Activated CD4-positive, alpha-beta T cell treated with anti-CD3 and anti-CD28 coated beads, Interleukin-2, amount 10 ng/mL, durations not matched to agents 7 days and 5 days (primary cell): ENCODE measurements at regions not wholly inside any gene's neighbourhood (a gene's known extent, or its start where the extent isn't known, plus 50 kb on each side); places are given as distances from the start of the nearest gene placed in this dataset.
A peak's percentile ranks its signal among the peaks of the same experiment; 100 is the strongest.

Experiments
- CTCF ChIA-PET: fragments of 350-600 bp; sonication (Branson Sonifier 250); formaldehyde crosslinking; loops from one replicate; lab custom pipeline; 2021; ENCODE audit warnings: antibody characterized with exemption; lab: Charles Lee
- POLR2A ChIA-PET: fragments of 350-600 bp; sonication (Branson Sonifier 250); formaldehyde crosslinking; loops from one replicate; lab custom pipeline; 2021; ENCODE audit warnings: antibody characterized with exemption; lab: Charles Lee
- DNase-seq: peaks from one replicate; pipeline ENCODE4 v3.0.0-alpha.2; 2020
- H3K27ac Mint-ChIP-seq: one replicate; pipeline ENCODE4 v1.8.0; 2021; ENCODE audit warnings: mild to moderate bottlenecking, moderate library complexity, mixed read lengths
- H3K27me3 Mint-ChIP-seq: one replicate; pipeline ENCODE4 v1.8.0; 2021; ENCODE audit warnings: mixed read lengths
- H3K36me3 Mint-ChIP-seq: one replicate; pipeline ENCODE4 v1.8.0; 2021; ENCODE audit warnings: low read depth, mixed read lengths
- H3K4me1 Mint-ChIP-seq: one replicate; pipeline ENCODE4 v1.8.0; 2021; ENCODE audit warnings: mixed read lengths
- H3K4me3 Mint-ChIP-seq: one replicate; pipeline ENCODE4 v1.8.0; 2021; ENCODE audit warnings: mild to moderate bottlenecking, moderate library complexity, mixed read lengths
- H3K9me3 Mint-ChIP-seq: one replicate; pipeline ENCODE4 v1.8.0; 2021; ENCODE audit warnings: mixed read lengths

GRCh38 chr16:72517154-72517553 lies 345.2 kb upstream of the PMFBP1 start:
- peaks cover 4% of the 10 kb centered on the region for H3K36me3 Mint-ChIP-seq
- no peak overlapping the region for H3K4me3 Mint-ChIP-seq
- H3K27ac Mint-ChIP-seq = no peak overlapping the region
- no peaks in the 10 kb centered on the region for H3K4me1 Mint-ChIP-seq
- H3K27me3 Mint-ChIP-seq = no peaks in the 10 kb centered on the region
- ChIA-PET CTCF (no interaction called here), POLR2A (no interaction called here)
- no peak for DNase-seq
- H3K9me3 Mint-ChIP-seq = peaks cover 5% of the 10 kb centered on the region

GRCh38 chr16:72511171-72511570 lies 339.2 kb upstream of the PMFBP1 start:
- Mint-ChIP-seq H3K9me3 (no peaks in the 10 kb centered on the region), H3K4me1 (no peaks in the 10 kb centered on the region), H3K27me3 (no peaks in the 10 kb centered on the region), H3K4me3 (no peak overlapping the region), H3K27ac (no peak overlapping the region), H3K36me3 (no peaks in the 10 kb centered on the region)
- POLR2A ChIA-PET = no interaction called here
- no peak for DNase-seq
- CTCF ChIA-PET = interaction anchor here (0.6 kb wide), 1 partner anchor 313 kb away, joined by 3 read pairs; no protein-coding TSS in a partner anchor

- Mint-ChIP-seq H3K9me3 (no peaks in the 10 kb centered on the region), H3K4me3 (no peak overlapping the region), H3K4me1 (no peaks in the 10 kb centered on the region), H3K27me3 (no peaks in the 10 kb centered on the region), H3K27ac (no peak overlapping the region), H3K36me3 (no peaks in the 10 kb centered on the region)
- no peak for DNase-seq
- POLR2A ChIA-PET = no interaction called here
- CTCF ChIA-PET = no interaction called here
Measured at GRCh38 chr16:72508191-72508590, 336.2 kb upstream of the PMFBP1 start.

- ChIA-PET POLR2A (no interaction called here), CTCF (interaction anchor here (1.4 kb wide), 1 partner anchor 17 kb away, joined by 3 read pairs; no protein-coding TSS in a partner anchor)
- no peak for DNase-seq
- Mint-ChIP-seq H3K9me3 (no peaks in the 10 kb centered on the region), H3K27ac (no peak overlapping the region), H3K27me3 (no peaks in the 10 kb centered on the region), H3K4me3 (no peak overlapping the region), H3K36me3 (no peaks in the 10 kb centered on the region), H3K4me1 (peaks cover 5% of the 10 kb centered on the region)
Measured at GRCh38 chr16:72502594-72503005, 330.6 kb upstream of the PMFBP1 start.

GRCh38 chr16:72501739-72502593 lies 330.0 kb upstream of the PMFBP1 start:
- no peak overlapping the region for H3K4me3 Mint-ChIP-seq
- no peaks in the 10 kb centered on the region for H3K36me3 Mint-ChIP-seq
- H3K27ac Mint-ChIP-seq = no peak overlapping the region
- no peaks in the 10 kb centered on the region for H3K9me3 Mint-ChIP-seq
- ChIA-PET POLR2A (no interaction called here), CTCF (interaction anchor here (1.4 to 1.8 kb wide), 2 partner anchors 10 to 17 kb away, joined by 3 to 5 read pairs; no protein-coding TSS in a partner anchor)
- H3K27me3 Mint-ChIP-seq = no peaks in the 10 kb centered on the region
- DNase-seq = peak; percentile 47
- peaks cover 5% of the 10 kb centered on the region for H3K4me1 Mint-ChIP-seq

- H3K4me3 Mint-ChIP-seq = no peak overlapping the region
- H3K27me3 Mint-ChIP-seq = no peaks in the 10 kb centered on the region
- H3K36me3 Mint-ChIP-seq = no peaks in the 10 kb centered on the region
- peaks cover 5% of the 10 kb centered on the region for H3K4me1 Mint-ChIP-seq
- CTCF ChIA-PET = interaction anchor here (1.8 kb wide), 1 partner anchor 8 kb away, joined by 5 read pairs; no protein-coding TSS in a partner anchor
- DNase-seq = no peak
- H3K9me3 Mint-ChIP-seq = no peaks in the 10 kb centered on the region
- H3K27ac Mint-ChIP-seq = no peak overlapping the region
- POLR2A ChIA-PET = no interaction called here
Measured at GRCh38 chr16:72500545-72500944, 328.6 kb upstream of the PMFBP1 start.

- Mint-ChIP-seq H3K4me3 (no peak overlapping the region), H3K9me3 (no peaks in the 10 kb centered on the region), H3K27ac (no peak overlapping the region), H3K27me3 (peaks cover 1% of the 10 kb centered on the region), H3K36me3 (no peaks in the 10 kb centered on the region), H3K4me1 (no peaks in the 10 kb centered on the region)
- CTCF ChIA-PET = no interaction called here
- DNase-seq = no peak
- POLR2A ChIA-PET = no interaction called here
Measured at GRCh38 chr16:72493716-72494415, 321.9 kb upstream of the PMFBP1 start.

GRCh38 chr16:72487283-72487682 lies 315.3 kb upstream of the PMFBP1 start:
- H3K9me3 Mint-ChIP-seq = no peaks in the 10 kb centered on the region
- POLR2A ChIA-PET = no interaction called here
- peaks cover 1% of the 10 kb centered on the region for H3K27me3 Mint-ChIP-seq
- H3K27ac Mint-ChIP-seq = no peak overlapping the region
- H3K36me3 Mint-ChIP-seq = no peaks in the 10 kb centered on the region
- no peak overlapping the region for H3K4me3 Mint-ChIP-seq
- CTCF ChIA-PET = no interaction called here
- DNase-seq = no peak
- peaks cover 6% of the 10 kb centered on the region for H3K4me1 Mint-ChIP-seq

- Mint-ChIP-seq H3K9me3 (no peaks in the 10 kb centered on the region), H3K36me3 (no peaks in the 10 kb centered on the region), H3K27me3 (no peaks in the 10 kb centered on the region), H3K4me3 (no peak overlapping the region), H3K4me1 (peaks cover 21% of the 10 kb centered on the region), H3K27ac (no peak overlapping the region)
- CTCF ChIA-PET = no interaction called here
- DNase-seq = no peak
- POLR2A ChIA-PET = interaction anchor here (0.7 kb wide), 1 partner anchor 83 kb away, joined by 4 read pairs; no protein-coding TSS in a partner anchor
Measured at GRCh38 chr16:72482695-72483094, 310.7 kb upstream of the PMFBP1 start.

- H3K4me3 Mint-ChIP-seq = no peak overlapping the region
- POLR2A ChIA-PET = no interaction called here
Measured at GRCh38 chr16:72481419-72481818, 309.5 kb upstream of the PMFBP1 start.

GRCh38 chr16:72480911-72481310 lies 309.0 kb upstream of the PMFBP1 start:
- Mint-ChIP-seq H3K4me1 (peaks cover 21% of the 10 kb centered on the region), H3K9me3 (no peaks in the 10 kb centered on the region), H3K27ac (no peak overlapping the region), H3K4me3 (no peak overlapping the region), H3K27me3 (no peaks in the 10 kb centered on the region), H3K36me3 (no peaks in the 10 kb centered on the region)
- CTCF ChIA-PET = no interaction called here
- POLR2A ChIA-PET = no interaction called here
- no peak for DNase-seq

More at GRCh38 chr16:72481419-72481818, 309.5 kb upstream of the PMFBP1 start:
- peaks cover 21% of the 10 kb centered on the region for H3K4me1 Mint-ChIP-seq
- H3K27ac Mint-ChIP-seq = no peak overlapping the region
- no peaks in the 10 kb centered on the region for H3K9me3 Mint-ChIP-seq
- no peaks in the 10 kb centered on the region for H3K36me3 Mint-ChIP-seq
- CTCF ChIA-PET = interaction anchor here (0.6 to 0.9 kb wide), 2 partner anchors 8 to 124 kb away, joined by 3 to 4 read pairs; no protein-coding TSS in a partner anchor
- H3K27me3 Mint-ChIP-seq = no peaks in the 10 kb centered on the region
- DNase-seq = no peak

GRCh38 chr16:72475688-72476087 lies 303.7 kb upstream of the PMFBP1 start:
- Mint-ChIP-seq H3K9me3 (no peaks in the 10 kb centered on the region), H3K4me1 (peaks cover 12% of the 10 kb centered on the region), H3K4me3 (no peak overlapping the region), H3K36me3 (no peaks in the 10 kb centered on the region), H3K27me3 (no peaks in the 10 kb centered on the region), H3K27ac (no peak overlapping the region)
- ChIA-PET POLR2A (no interaction called here), CTCF (no interaction called here)
- DNase-seq = no peak

GRCh38 chr16:72474501-72475123 lies 302.7 kb upstream of the PMFBP1 start:
- no peaks in the 10 kb centered on the region for H3K36me3 Mint-ChIP-seq
- peaks cover 9% of the 10 kb centered on the region for H3K4me1 Mint-ChIP-seq
- POLR2A ChIA-PET = no interaction called here
- no peak overlapping the region for H3K4me3 Mint-ChIP-seq
- DNase-seq = no peak
- CTCF ChIA-PET = no interaction called here
- H3K9me3 Mint-ChIP-seq = no peaks in the 10 kb centered on the region
- no peaks in the 10 kb centered on the region for H3K27me3 Mint-ChIP-seq
- no peak overlapping the region for H3K27ac Mint-ChIP-seq
